Mesodermal cell (in vitro differentiated cells): ENCODE measurements at regions not wholly inside any gene's neighbourhood (a gene's known extent, or its start where the extent isn't known, plus 50 kb on each side); places are given as distances from the start of the nearest gene placed in this dataset.

ENCODE experiments used
- H3K27ac ChIP-seq: 2 replicates; pipeline ENCODE4 v1.7.0; 2013; ENCODE audit warnings: mild to moderate bottlenecking, low read depth, low read length, moderate library complexity; ENCODE audit not compliant: severe bottlenecking
- H3K36me3 ChIP-seq: 2 replicates; pipeline ENCODE4 v1.7.1; 2013; ENCODE audit warnings: mild to moderate bottlenecking, low read length, moderate library complexity; ENCODE audit not compliant: control insufficient read depth, insufficient read depth
- H3K4me1 ChIP-seq: one replicate; pipeline ENCODE4 v1.7.1; 2013; ENCODE audit warnings: mild to moderate bottlenecking, low read length; ENCODE audit not compliant: insufficient read depth, control insufficient read depth, poor library complexity, severe bottlenecking
- H3K4me3 ChIP-seq: 2 replicates; pipeline ENCODE4 v1.7.0; 2013; ENCODE audit warnings: low read length, control low read depth, mild to moderate bottlenecking; ENCODE audit not compliant: insufficient read depth, poor library complexity, severe bottlenecking; ENCODE audit errors: extremely low read depth
- H3K9me3 ChIP-seq: 2 replicates; pipeline ENCODE4 v1.7.1; 2013; ENCODE audit warnings: mild to moderate bottlenecking, low read length, moderate library complexity; ENCODE audit not compliant: control insufficient read depth
- WGBS, 2 experiments: methylation state at CpG; one replicate each; pipeline ENCODE4 v1.1.5; 2013; ENCODE audit warnings: missing lambda C conversion rate in 2 of 2; ENCODE audit not compliant: insufficient coverage in 2 of 2; 5-methylcytosine and 5-hydroxymethylcytosine counted together

DNA sequence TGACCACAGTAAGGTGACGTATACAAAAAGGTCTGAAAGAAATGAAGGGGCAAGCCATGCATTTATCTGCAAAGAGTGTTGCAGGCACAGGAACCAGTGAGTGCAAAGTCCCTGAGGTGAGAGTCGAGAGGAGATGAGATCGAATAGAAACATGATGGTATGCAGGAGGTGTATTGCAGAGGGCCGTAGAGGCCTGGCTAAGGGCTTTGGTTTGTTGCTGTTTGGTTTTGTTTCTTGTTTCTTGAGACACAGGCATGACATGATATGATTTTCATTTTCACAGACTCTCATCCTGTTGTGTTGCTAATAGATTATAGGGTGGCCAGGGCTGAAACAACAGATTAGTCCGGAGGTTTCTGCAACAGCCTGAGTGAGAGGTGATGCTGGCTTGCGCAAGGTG lies 80.4 kb downstream of the HSPH1 start:
- no peak overlapping the region for H3K4me3 ChIP-seq
- no peaks in the 10 kb centered on the region for H3K36me3 ChIP-seq
- H3K9me3 ChIP-seq, result no peaks in the 10 kb centered on the region
- WGBS, 2 experiments, result 48 to 64% methylated on average over 2 to 3 of the region's 6 CpGs
- H3K4me1 ChIP-seq, result no peaks in the 10 kb centered on the region
- no peak overlapping the region for H3K27ac ChIP-seq

DNA sequence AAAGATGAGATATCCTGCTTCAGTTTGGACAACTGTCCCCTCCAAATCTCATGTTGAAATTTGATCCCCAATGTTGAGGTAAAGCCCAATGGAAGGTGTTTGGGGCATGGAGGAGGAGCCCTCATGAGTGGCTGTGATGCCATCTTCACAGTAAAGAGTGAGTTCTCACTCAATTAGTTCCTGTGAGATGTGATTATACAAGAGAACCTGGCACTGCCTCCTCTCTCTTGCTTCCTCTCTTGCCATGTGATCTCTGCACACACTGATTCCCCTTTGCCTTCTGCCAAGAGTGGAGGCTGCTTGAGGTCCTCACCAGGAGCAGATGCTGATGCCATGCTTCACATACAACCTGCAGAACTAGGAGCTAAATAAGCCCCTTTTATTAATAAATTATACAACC lies 86.9 kb downstream of the HSPH1 start:
- H3K4me1 ChIP-seq, result peaks cover 2% of the 10 kb centered on the region
- no peak overlapping the region for H3K27ac ChIP-seq
- H3K4me3 ChIP-seq, result no peak overlapping the region
- no peaks in the 10 kb centered on the region for H3K9me3 ChIP-seq
- H3K36me3 ChIP-seq, result no peaks in the 10 kb centered on the region

DNA sequence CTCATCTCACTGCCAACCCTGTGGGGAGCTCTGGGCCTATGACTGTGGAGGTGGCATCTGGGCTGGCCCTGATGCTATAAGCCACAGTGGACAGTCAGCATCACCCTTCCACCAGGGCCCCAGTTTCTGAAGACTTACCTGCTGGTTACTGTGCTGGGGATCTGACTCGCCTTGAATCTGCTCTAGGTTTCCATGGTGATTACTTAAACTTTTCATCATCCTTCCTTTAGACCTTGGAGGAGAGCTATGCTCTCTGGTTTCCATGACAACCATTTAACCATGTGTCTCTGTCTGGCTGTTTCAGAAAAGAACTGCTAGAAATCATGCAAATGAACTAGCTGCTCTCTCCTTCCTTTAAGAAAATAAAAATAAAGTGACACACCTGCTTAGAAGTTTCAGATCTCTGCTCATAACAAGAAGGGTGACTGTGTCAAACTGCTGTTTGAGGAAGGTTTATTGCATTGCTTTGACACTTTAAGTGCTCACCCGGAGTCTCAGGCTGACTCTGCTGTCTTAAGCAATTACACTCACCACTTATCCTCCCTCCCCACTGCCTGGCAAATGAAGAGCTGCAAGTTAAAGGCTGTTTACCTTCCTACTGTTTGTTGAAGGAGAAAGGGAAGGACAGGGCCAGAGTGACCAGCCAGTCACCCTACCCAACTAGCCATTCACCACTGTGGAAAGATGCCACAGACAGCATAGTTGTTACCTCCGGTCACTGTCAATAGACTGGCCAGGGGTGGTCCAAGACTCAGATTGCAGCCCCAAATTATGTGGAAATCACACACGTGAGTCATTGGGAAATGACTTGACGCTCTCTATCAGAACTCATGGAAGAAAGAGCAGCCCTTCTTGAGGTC lies 87.6 kb downstream of the HSPH1 start:
- H3K4me3 ChIP-seq, result no peak overlapping the region
- 82 to 89% methylated on average over 4 of the region's 5 CpGs for WGBS, 2 experiments
- H3K27ac ChIP-seq, result no peak overlapping the region
- no peaks in the 10 kb centered on the region for H3K36me3 ChIP-seq
- peaks cover 2% of the 10 kb centered on the region for H3K4me1 ChIP-seq
- no peaks in the 10 kb centered on the region for H3K9me3 ChIP-seq

DNA sequence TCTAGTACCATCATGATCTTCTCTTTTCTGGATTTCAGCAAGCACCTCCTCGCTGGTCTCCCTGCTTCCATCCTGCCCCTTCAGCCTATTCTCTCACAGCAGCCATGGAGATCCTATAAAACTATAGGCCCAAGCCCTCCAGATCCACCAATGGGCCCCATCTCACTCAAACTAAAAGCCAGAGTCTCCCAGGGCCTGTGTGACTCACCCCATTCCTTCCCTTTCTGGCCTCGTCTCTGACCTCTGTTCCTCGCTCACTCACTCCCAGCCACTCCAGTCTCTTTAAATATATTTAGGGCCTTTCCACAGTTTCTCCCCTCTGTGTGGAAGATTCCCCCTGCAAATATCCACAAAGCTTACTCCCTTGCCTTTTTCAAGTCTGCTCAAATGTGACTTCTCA lies 89.7 kb downstream of the HSPH1 start:
- WGBS, 2 experiments, result 74 to 92% methylated on average over 3 of the region's 3 CpGs
- Histone ChIP-seq H3K36me3 (no peaks in the 10 kb centered on the region), H3K9me3 (no peaks in the 10 kb centered on the region), H3K27ac (no peak overlapping the region), H3K4me3 (no peak overlapping the region), H3K4me1 (peaks cover 6% of the 10 kb centered on the region)

DNA sequence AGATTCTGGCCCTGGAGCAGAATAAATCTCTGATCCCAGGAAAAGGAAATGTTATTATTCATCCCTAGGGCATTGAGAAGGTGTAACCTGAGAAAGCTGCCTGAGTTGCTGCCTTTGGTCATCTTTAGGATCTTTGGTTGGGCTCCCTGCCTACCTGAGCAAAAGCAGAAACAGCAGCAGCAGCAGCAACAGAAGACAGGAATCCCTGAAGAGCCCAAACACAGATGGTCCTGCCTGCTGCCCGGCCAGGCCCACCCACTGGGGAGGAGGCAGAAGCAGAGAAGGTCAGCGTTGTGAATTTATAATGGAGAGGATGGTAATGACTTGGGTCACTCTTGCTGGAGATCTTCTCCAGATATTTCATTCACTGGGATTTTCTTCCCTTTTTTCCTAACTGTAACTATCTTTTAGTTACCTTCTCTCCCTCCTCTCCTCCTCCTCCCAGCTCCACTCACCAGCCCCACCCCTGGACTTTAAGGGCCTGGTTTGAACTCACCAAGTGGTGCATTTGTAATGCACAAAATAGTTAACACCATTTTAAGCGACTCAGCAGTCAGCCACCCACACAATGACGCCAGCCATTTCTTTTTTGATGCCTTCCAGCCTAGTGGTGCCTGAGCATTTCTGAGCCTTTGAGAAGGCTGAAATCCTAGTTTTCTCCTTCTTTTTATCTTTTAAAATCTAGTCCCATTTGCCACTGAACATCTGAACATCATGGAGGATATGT lies 91.7 kb downstream of the HSPH1 start:
- Histone ChIP-seq H3K36me3 (no peaks in the 10 kb centered on the region), H3K4me3 (no peak overlapping the region), H3K4me1 (peaks cover 5% of the 10 kb centered on the region), H3K27ac (no peak overlapping the region), H3K9me3 (no peaks in the 10 kb centered on the region)
- WGBS, 2 experiments, result 41 to 43% methylated on average over 2 to 4 of the region's 4 CpGs

DNA sequence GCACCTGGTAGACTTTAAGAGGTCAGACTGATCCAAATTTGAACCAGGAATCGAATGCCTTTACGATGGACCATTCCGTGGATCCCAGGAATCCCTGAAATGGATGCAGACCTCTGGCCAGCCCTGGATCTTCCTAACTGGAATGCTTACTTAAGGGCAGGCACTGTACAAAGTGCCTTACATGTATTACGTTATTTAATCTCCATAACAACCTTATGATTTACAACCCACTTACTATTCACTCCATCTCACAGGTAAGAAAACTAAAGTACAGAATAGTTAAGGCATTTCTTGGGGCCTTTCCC lies 93.6 kb downstream of the HSPH1 start:
- Histone ChIP-seq H3K4me3 (no peak overlapping the region), H3K36me3 (no peaks in the 10 kb centered on the region), H3K27ac (no peak overlapping the region), H3K9me3 (peaks cover 6% of the 10 kb centered on the region), H3K4me1 (peaks cover 4% of the 10 kb centered on the region)
- 82 to 93% methylated on average over 4 of the region's 4 CpGs for WGBS, 2 experiments

DNA sequence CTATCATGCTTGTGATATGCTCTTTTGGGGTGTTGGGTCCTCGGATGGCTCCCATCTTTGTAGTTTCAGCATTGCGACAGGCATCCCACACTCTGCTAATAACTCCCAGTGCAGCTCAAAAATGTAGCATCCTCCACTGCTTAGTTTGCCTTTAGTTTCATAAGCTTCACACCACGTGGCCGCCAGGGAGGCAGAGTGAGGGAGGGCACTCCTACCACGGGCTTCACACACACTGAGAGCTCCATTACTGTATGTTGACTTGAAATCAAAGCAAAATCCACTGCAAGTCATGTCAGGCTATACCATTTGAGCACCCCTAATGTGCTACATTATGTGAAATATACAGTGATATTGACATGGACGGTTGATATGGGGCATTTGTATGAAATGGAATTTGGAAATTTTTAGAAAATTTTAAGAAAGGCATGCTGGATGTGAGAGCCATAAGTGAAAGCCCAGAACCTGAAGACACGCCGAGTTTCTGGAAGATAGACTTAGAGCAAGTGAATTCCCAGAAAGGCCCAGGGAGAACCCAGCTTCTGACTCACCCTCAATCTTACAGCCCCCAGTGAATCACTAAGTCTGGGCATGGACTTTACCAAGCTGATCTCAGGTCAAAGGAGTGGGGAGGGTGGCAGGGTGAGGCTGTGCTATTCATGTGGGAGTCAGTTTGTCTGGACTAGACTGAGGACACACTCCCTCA lies 94.1 kb downstream of the HSPH1 start:
- Histone ChIP-seq H3K4me1 (peaks cover 4% of the 10 kb centered on the region), H3K9me3 (peaks cover 6% of the 10 kb centered on the region), H3K4me3 (no peak overlapping the region), H3K36me3 (no peaks in the 10 kb centered on the region), H3K27ac (no peak overlapping the region)
- 86 to 97% methylated on average over 6 of the region's 8 CpGs for WGBS, 2 experiments

DNA sequence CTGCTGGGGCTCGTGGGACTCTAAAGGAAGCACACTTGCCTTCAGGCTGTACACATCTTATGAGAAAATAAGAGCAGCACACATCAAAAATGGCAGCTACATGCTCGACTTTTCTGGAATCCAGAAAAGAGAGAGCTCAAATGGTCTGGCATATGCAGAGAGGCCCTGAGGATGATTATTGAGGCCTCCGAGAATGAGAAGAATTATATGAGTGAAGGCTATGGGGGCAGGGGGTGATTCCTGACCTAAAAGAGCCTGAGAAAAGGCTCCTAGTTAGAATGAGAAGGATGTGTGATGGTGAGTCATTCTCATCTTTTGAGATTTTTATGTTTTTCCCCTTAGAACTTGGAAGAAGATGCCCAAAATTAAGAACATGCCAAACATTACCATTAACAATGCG lies 97.1 kb downstream of the HSPH1 start:
- Histone ChIP-seq H3K4me1 (peaks cover 4% of the 10 kb centered on the region), H3K27ac (no peak overlapping the region), H3K36me3 (no peaks in the 10 kb centered on the region), H3K4me3 (no peak overlapping the region), H3K9me3 (peaks cover 6% of the 10 kb centered on the region)
- 80 to 93% methylated on average over 2 to 3 of the region's 4 CpGs for WGBS, 2 experiments

DNA sequence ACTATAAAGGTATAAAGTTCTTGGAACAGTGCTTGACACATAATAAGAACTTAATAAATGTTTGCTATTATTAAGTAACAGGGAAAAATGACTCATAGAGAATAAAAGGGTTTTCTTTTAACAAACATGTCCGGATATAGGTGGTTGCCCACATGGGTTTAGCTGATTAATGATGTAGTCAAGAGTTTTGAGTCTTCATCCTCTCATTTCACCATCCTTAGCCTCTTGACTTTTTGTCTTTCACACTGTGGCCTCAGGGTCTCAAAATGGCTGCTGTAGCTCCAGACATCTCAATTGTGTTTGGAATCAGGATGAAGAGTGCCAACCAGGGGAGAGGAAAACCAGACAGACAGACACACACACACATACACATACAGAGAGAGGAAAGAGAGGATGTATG lies 97.9 kb downstream of the HSPH1 start:
- no peaks in the 10 kb centered on the region for H3K36me3 ChIP-seq
- no CpG with 5 or more reads among the region's 1 CpG for WGBS, 2 experiments
- H3K4me3 ChIP-seq, result no peak overlapping the region
- peaks cover 6% of the 10 kb centered on the region for H3K9me3 ChIP-seq
- H3K4me1 ChIP-seq, result peaks cover 4% of the 10 kb centered on the region
- no peak overlapping the region for H3K27ac ChIP-seq

DNA sequence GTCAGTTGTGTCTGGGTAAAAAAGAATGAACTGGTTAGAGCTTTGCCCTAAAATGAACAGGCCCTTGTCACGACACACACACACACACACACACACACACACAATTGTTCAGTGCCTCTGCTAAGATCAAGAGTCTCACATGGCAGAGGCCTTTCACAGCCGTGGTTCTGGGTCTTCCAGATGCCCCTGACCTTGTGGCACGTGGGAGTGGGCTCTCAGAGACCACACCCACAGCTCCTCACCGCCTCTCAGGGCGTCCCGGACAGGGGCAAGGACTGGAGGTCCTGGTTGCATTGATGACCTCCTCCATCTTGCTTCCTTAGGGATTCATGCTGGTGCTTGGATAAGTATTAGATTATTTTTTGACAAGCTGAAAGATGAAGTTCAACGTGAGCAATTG lies 101.0 kb downstream of the HSPH1 start:
- 95 to 100% methylated on average over 3 to 4 of the region's 7 CpGs for WGBS, 2 experiments

DNA sequence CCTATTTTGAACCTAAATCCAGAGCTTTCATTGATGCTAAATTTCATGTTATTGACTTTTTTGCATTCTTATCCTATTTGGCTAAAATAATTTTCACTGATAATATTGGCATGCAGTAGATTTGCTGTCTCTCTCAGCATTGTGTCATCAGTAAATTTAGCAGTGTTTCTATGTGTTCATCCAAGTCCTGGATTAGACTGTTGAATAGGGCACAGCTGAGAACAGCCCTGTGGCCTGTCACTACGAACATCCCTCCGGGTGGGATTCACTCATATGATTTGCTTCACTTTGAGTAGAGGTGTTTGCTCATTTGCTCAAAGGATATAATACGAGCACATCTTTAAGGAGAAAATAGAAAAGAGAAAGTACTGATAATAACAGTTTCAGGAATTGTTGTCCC lies 101.5 kb downstream of the HSPH1 start:
- Histone ChIP-seq H3K27ac (no peak overlapping the region), H3K4me1 (peaks cover 6% of the 10 kb centered on the region), H3K9me3 (peaks cover 6% of the 10 kb centered on the region), H3K4me3 (no peak overlapping the region), H3K36me3 (no peaks in the 10 kb centered on the region)
- WGBS, 2 experiments, result 90 to 92% methylated on average over 2 to 3 of the region's 3 CpGs

More for the DNA sequence above, 101.0 kb downstream of the HSPH1 start:
- peaks cover 6% of the 10 kb centered on the region for H3K4me1 ChIP-seq
- H3K36me3 ChIP-seq, result no peaks in the 10 kb centered on the region
- peaks cover 6% of the 10 kb centered on the region for H3K9me3 ChIP-seq
- H3K27ac ChIP-seq, result no peak overlapping the region
- no peak overlapping the region for H3K4me3 ChIP-seq
